ENCODE measurements at regions not wholly inside any gene's neighbourhood (a gene's known extent, or its start where the extent isn't known, plus 50 kb on each side); places are given as distances from the start of the nearest gene placed in this dataset.

DNA sequence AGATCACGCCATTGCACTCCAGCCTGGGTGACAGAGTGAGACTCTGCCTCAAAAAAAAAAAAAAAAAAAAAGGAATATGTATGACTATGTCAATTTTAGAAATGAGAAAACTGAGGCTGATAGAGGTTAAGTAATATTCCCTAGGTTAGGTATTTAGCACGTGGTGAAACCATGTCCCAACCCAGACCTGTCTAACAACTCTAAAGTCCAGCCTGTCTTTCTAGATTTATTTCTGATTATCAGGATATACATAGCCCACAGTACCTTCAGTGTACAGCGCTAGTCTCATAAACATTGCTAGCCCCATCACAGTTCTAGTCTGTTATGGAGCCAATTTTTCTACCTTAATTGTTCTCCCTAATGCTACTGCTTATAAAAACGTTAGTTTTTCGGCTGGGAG is 88.4 kb upstream of the RAP2B start:
- ChIA-PET POLR2A (no interaction called here), CTCF (no interaction called here)
- DNase-seq (ENCODE audit: extremely low spot score): no peak
- TF ChIP-seq ARNT (IDR thresholded peaks at IDR 0.05) (no peak), TARDBP (IDR thresholded peaks at IDR 0.05) (no peak), NFRKB (IDR thresholded peaks at IDR 0.05) (no peak), SP1 (IDR thresholded peaks at IDR 0.05) (no peak)

GRCh38 chr3:153078826-153079225 is 83.2 kb upstream of the RAP2B start:
- DNase-seq (ENCODE audit: extremely low spot score): no peak
- ChIA-PET CTCF (no interaction called here), POLR2A (no interaction called here)
- TF ChIP-seq TARDBP (IDR thresholded peaks at IDR 0.05) (no peak), PKNOX1 (IDR thresholded peaks at IDR 0.05) (no peak)

DNA sequence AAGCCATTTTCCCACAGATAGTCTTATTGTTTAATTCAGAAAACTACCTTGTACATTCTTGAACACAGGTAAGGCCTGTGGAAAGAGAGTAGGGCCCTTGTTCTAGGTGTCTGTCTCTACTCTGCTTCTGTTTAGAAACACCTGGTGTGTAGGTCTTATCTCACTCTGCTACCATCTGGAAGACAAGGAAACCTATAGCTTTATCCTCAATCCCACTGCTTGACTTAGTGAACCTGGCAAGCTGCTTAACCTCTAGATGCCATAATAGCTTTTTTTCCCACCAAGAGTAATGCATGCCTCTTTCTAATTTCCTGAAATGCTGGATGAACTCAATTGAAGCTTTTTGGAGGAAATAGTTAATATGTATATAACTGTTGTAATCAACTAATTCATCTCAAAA is 82.6 kb upstream of the RAP2B start:
- no peak for DNase-seq (ENCODE audit: extremely low spot score)
- TF ChIP-seq CTBP1 (IDR thresholded peaks at IDR 0.05; ENCODE audit: borderline replicate concordance) (no peak), SUZ12 (IDR thresholded peaks at IDR 0.05) (no peak), HDGF (IDR thresholded peaks at IDR 0.05; ENCODE audit: borderline replicate concordance) (no peak)
- ChIA-PET POLR2A (no interaction called here), CTCF (no interaction called here)

- no peak for TF ChIP-seq SUZ12 (IDR thresholded peaks at IDR 0.05)
- no peak for TF ChIP-seq CTBP1 (IDR thresholded peaks at IDR 0.05; ENCODE audit: borderline replicate concordance)
- no peak for TF ChIP-seq PKNOX1 (IDR thresholded peaks at IDR 0.05)
- TF ChIP-seq FOXM1 (IDR thresholded peaks at IDR 0.05; ENCODE audit: borderline replicate concordance): no peak
- TF ChIP-seq LEF1 (IDR thresholded peaks at IDR 0.05; ENCODE audit: borderline replicate concordance): no peak
- no peak for TF ChIP-seq BHLHE40 (IDR thresholded peaks at IDR 0.05; ENCODE audit: borderline replicate concordance)
- no peak for TF ChIP-seq FOXA1 (IDR thresholded peaks at IDR 0.05)
- no peak for TF ChIP-seq TARDBP (IDR thresholded peaks at IDR 0.05)
- no peak for TF ChIP-seq ELF4 (IDR thresholded peaks at IDR 0.05)
- TF ChIP-seq ZNF384 (IDR thresholded peaks at IDR 0.05): no peak
- no peak for TF ChIP-seq SP1 (IDR thresholded peaks at IDR 0.05)
- CTCF ChIA-PET: no interaction called here
- DNase-seq (ENCODE audit: extremely low spot score): no peak
- POLR2A ChIA-PET: no interaction called here
Measured at GRCh38 chr3:153080778-153081240, 81.2 kb upstream of the RAP2B start.

GRCh38 chr3:153084431-153084830 is 77.6 kb upstream of the RAP2B start:
- ChIA-PET POLR2A (no interaction called here), CTCF (no interaction called here)
- TF ChIP-seq LEF1 (IDR thresholded peaks at IDR 0.05; ENCODE audit: borderline replicate concordance) (no peak), FOXK2 (IDR thresholded peaks at IDR 0.05) (no peak), TARDBP (IDR thresholded peaks at IDR 0.05) (no peak), BHLHE40 (IDR thresholded peaks at IDR 0.05; ENCODE audit: borderline replicate concordance) (no peak), L3MBTL2 (conservative IDR thresholded peaks at IDR 0.05) (no peak), ZNF384 (IDR thresholded peaks at IDR 0.05) (no peak), NFRKB (IDR thresholded peaks at IDR 0.05) (no peak), FOXA1 (IDR thresholded peaks at IDR 0.05) (no peak), HDGF (IDR thresholded peaks at IDR 0.05; ENCODE audit: borderline replicate concordance) (no peak), FOXM1 (IDR thresholded peaks at IDR 0.05; ENCODE audit: borderline replicate concordance) (no peak), SP1 (IDR thresholded peaks at IDR 0.05) (no peak), ARNT (IDR thresholded peaks at IDR 0.05) (no peak), ELF4 (IDR thresholded peaks at IDR 0.05) (no peak), PKNOX1 (IDR thresholded peaks at IDR 0.05) (no peak)
- DNase-seq (ENCODE audit: extremely low spot score): no peak

GRCh38 chr3:153087595-153088566 is 74.1 kb upstream of the RAP2B start:
- CTCF ChIA-PET: no interaction called here
- POLR2A ChIA-PET: no interaction called here
- TF ChIP-seq LEF1 (IDR thresholded peaks at IDR 0.05; ENCODE audit: borderline replicate concordance) (no peak), ZNF384 (IDR thresholded peaks at IDR 0.05) (no peak), NFRKB (IDR thresholded peaks at IDR 0.05) (no peak), FOXM1 (IDR thresholded peaks at IDR 0.05; ENCODE audit: borderline replicate concordance) (no peak), FOXK2 (IDR thresholded peaks at IDR 0.05) (no peak), ARNT (IDR thresholded peaks at IDR 0.05) (no peak), TARDBP (IDR thresholded peaks at IDR 0.05) (no peak), SP1 (IDR thresholded peaks at IDR 0.05) (no peak), SUZ12 (IDR thresholded peaks at IDR 0.05) (no peak), PKNOX1 (IDR thresholded peaks at IDR 0.05) (no peak), CTBP1 (IDR thresholded peaks at IDR 0.05; ENCODE audit: borderline replicate concordance) (no peak), L3MBTL2 (conservative IDR thresholded peaks at IDR 0.05) (no peak), FOXA1 (IDR thresholded peaks at IDR 0.05) (no peak), BHLHE40 (IDR thresholded peaks at IDR 0.05; ENCODE audit: borderline replicate concordance) (no peak), HDGF (IDR thresholded peaks at IDR 0.05; ENCODE audit: borderline replicate concordance) (no peak), ELF4 (IDR thresholded peaks at IDR 0.05) (no peak)
- no peak for DNase-seq (ENCODE audit: extremely low spot score)
